ENCODE measurements at regions not wholly inside any gene's neighbourhood (a gene's known extent, or its start where the extent isn't known, plus 50 kb on each side); places are given as distances from the start of the nearest gene placed in this dataset.

GRCh38 chr1:83617883-83618282 lies 381.0 kb downstream of the TTLL7 start:
- Mint-ChIP-seq H3K4me1 (peaks cover 3 to 20% (median 7%) of the 10 kb centered on the region in 7 donors), H3K27me3 (no peaks in the 10 kb centered on the region), H3K27ac (no peak overlapping the region), H3K36me3 (peaks cover 0 to 9% (median 0%) of the 10 kb centered on the region in 5 donors), H3K4me3 (no peak overlapping the region), H3K9me3 (peaks cover 0 to 2% (median 0%) of the 10 kb centered on the region in 11 donors)
- no peak overlapping the region for H3K27ac ChIP-seq (ENCODE audit: low read depth, low read length)
- H3K36me3 ChIP-seq (ENCODE audit: control insufficient read depth in 2 of 3, insufficient read depth in 3 of 3, low read length in 3 of 3) = no peaks in the 10 kb centered on the region
- POLR2A ChIA-PET = no interaction called here
- no peaks in the 10 kb centered on the region for H3K4me1 ChIP-seq (ENCODE audit: control insufficient read depth in 2 of 2, insufficient read depth in 2 of 2, low read length in 2 of 2)
- no peak overlapping the region for H3K4me3 ChIP-seq (ENCODE audit: low read length)
- intact Hi-C loops (cut with micrococcal nuclease) = no loop called here
- no peaks in the 10 kb centered on the region for H3K27me3 ChIP-seq (ENCODE audit: control insufficient read depth in 2 of 2, insufficient read depth in 2 of 2, low read length in 2 of 2)
- no peak for ATAC-seq
- no peaks in the 10 kb centered on the region for H3K9me3 ChIP-seq (ENCODE audit: control insufficient read depth in 2 of 3, low read length in 3 of 3)
- DNase-seq = no peak
- CTCF ChIA-PET = no interaction called here

- Histone ChIP-seq H3K4me3 (ENCODE audit: low read length) (no peak overlapping the region), H3K27me3 (ENCODE audit: control insufficient read depth in 2 of 2, insufficient read depth in 2 of 2, low read length in 2 of 2) (no peaks in the 10 kb centered on the region), H3K36me3 (ENCODE audit: control insufficient read depth in 2 of 3, insufficient read depth in 3 of 3, low read length in 3 of 3) (no peaks in the 10 kb centered on the region), H3K27ac (ENCODE audit: low read depth, low read length) (no peak overlapping the region), H3K4me1 (ENCODE audit: control insufficient read depth in 2 of 2, insufficient read depth in 2 of 2, low read length in 2 of 2) (no peaks in the 10 kb centered on the region), H3K9me3 (ENCODE audit: control insufficient read depth in 2 of 3, low read length in 3 of 3) (no peaks in the 10 kb centered on the region)
- no peak for ATAC-seq
- no peaks in the 10 kb centered on the region for H3K27me3 Mint-ChIP-seq
- intact Hi-C loops (cut with micrococcal nuclease) = no loop called here
- no peak overlapping the region for H3K4me3 Mint-ChIP-seq
- peaks cover 0 to 3% (median 0%) of the 10 kb centered on the region in 11 donors for H3K9me3 Mint-ChIP-seq
- peaks cover 0 to 4% (median 0%) of the 10 kb centered on the region in 5 donors for H3K36me3 Mint-ChIP-seq
- CTCF ChIA-PET = no interaction called here
- peak overlapping the region in 1 of 9 donors; percentile 24 for H3K27ac Mint-ChIP-seq
- no peak for DNase-seq
- peaks cover 0 to 20% (median 7%) of the 10 kb centered on the region in 7 donors for H3K4me1 Mint-ChIP-seq
- POLR2A ChIA-PET = no interaction called here
Observed at GRCh38 chr1:83615370-83615769, 383.6 kb downstream of the TTLL7 start.

- no peak for DNase-seq
- Histone ChIP-seq H3K4me1 (ENCODE audit: control insufficient read depth in 2 of 2, insufficient read depth in 2 of 2, low read length in 2 of 2) (no peaks in the 10 kb centered on the region), H3K27ac (ENCODE audit: low read depth, low read length) (no peak overlapping the region), H3K9me3 (ENCODE audit: control insufficient read depth in 2 of 3, low read length in 3 of 3) (no peaks in the 10 kb centered on the region), H3K36me3 (ENCODE audit: control insufficient read depth in 2 of 3, insufficient read depth in 3 of 3, low read length in 3 of 3) (no peaks in the 10 kb centered on the region), H3K4me3 (ENCODE audit: low read length) (no peak overlapping the region), H3K27me3 (ENCODE audit: control insufficient read depth in 2 of 2, insufficient read depth in 2 of 2, low read length in 2 of 2) (no peaks in the 10 kb centered on the region)
- Mint-ChIP-seq H3K4me1 (peaks cover 0 to 4% (median 3%) of the 10 kb centered on the region in 7 donors), H3K36me3 (peaks cover 0 to 4% (median 0%) of the 10 kb centered on the region in 5 donors), H3K9me3 (peaks cover 0 to 5% (median 0%) of the 10 kb centered on the region in 11 donors), H3K27me3 (no peaks in the 10 kb centered on the region), H3K4me3 (no peak overlapping the region), H3K27ac (no peak overlapping the region)
- no peak for ATAC-seq
- intact Hi-C loops (cut with micrococcal nuclease) = no loop called here
- ChIA-PET CTCF (no interaction called here), POLR2A (no interaction called here)
Observed at GRCh38 chr1:83606416-83606955, 392.4 kb downstream of the TTLL7 start.

GRCh38 chr1:83596331-83596730 lies 402.6 kb downstream of the TTLL7 start:
- H3K27me3 Mint-ChIP-seq = no peaks in the 10 kb centered on the region
- DNase-seq = no peak
- ChIA-PET POLR2A (no interaction called here), CTCF (no interaction called here)
- intact Hi-C loops (cut with micrococcal nuclease) = no loop called here
- peaks cover 2 to 34% (median 31%) of the 10 kb centered on the region in 7 donors for H3K4me1 Mint-ChIP-seq
- no peak for ATAC-seq
- Histone ChIP-seq H3K9me3 (ENCODE audit: control insufficient read depth in 2 of 3, low read length in 3 of 3) (no peaks in the 10 kb centered on the region), H3K4me3 (ENCODE audit: low read length) (no peak overlapping the region), H3K27ac (ENCODE audit: low read depth, low read length) (no peak overlapping the region), H3K36me3 (ENCODE audit: control insufficient read depth in 2 of 3, insufficient read depth in 3 of 3, low read length in 3 of 3) (no peaks in the 10 kb centered on the region), H3K27me3 (ENCODE audit: control insufficient read depth in 2 of 2, insufficient read depth in 2 of 2, low read length in 2 of 2) (no peaks in the 10 kb centered on the region), H3K4me1 (ENCODE audit: control insufficient read depth in 2 of 2, insufficient read depth in 2 of 2, low read length in 2 of 2) (peaks cover 0 to 5% of the 10 kb centered on the region in 2 donors)
- H3K27ac Mint-ChIP-seq = no peak overlapping the region
- H3K4me3 Mint-ChIP-seq = no peak overlapping the region
- peaks cover 0 to 18% (median 14%) of the 10 kb centered on the region in 5 donors for H3K36me3 Mint-ChIP-seq
- peaks cover 0 to 16% (median 10%) of the 10 kb centered on the region in 11 donors for H3K9me3 Mint-ChIP-seq

- DNase-seq = no peak
- H3K4me3 ChIP-seq (ENCODE audit: low read length) = no peak overlapping the region
- no peaks in the 10 kb centered on the region for H3K9me3 ChIP-seq (ENCODE audit: control insufficient read depth in 2 of 3, low read length in 3 of 3)
- peak overlapping the region in 3 of 9 donors; percentile 9 to 57 (median 10) for H3K27ac Mint-ChIP-seq
- H3K27me3 ChIP-seq (ENCODE audit: control insufficient read depth in 2 of 2, insufficient read depth in 2 of 2, low read length in 2 of 2) = no peaks in the 10 kb centered on the region
- POLR2A ChIA-PET = no interaction called here
- intact Hi-C loops (cut with micrococcal nuclease) = no loop called here
- CTCF ChIA-PET = interaction anchor here (0.7 kb wide), 1 partner anchor 171 kb away, joined by 3 read pairs; no protein-coding TSS in a partner anchor
- no peak overlapping the region for H3K4me3 Mint-ChIP-seq
- H3K4me1 Mint-ChIP-seq = peaks cover 2 to 25% (median 21%) of the 10 kb centered on the region in 7 donors
- H3K9me3 Mint-ChIP-seq = peaks cover 0 to 13% (median 4%) of the 10 kb centered on the region in 11 donors
- H3K27ac ChIP-seq (ENCODE audit: low read depth, low read length) = no peak overlapping the region
- H3K4me1 ChIP-seq (ENCODE audit: control insufficient read depth in 2 of 2, insufficient read depth in 2 of 2, low read length in 2 of 2) = peaks cover 0 to 5% of the 10 kb centered on the region in 2 donors
- H3K36me3 ChIP-seq (ENCODE audit: control insufficient read depth in 2 of 3, insufficient read depth in 3 of 3, low read length in 3 of 3) = no peaks in the 10 kb centered on the region
- H3K36me3 Mint-ChIP-seq = peaks cover 0 to 8% (median 6%) of the 10 kb centered on the region in 5 donors
- H3K27me3 Mint-ChIP-seq = no peaks in the 10 kb centered on the region
- no peak for ATAC-seq
Observed at GRCh38 chr1:83593073-83593472, 405.9 kb downstream of the TTLL7 start.

- H3K27me3 ChIP-seq (ENCODE audit: control insufficient read depth in 2 of 2, insufficient read depth in 2 of 2, low read length in 2 of 2) = no peaks in the 10 kb centered on the region
- Mint-ChIP-seq H3K27ac (no peak overlapping the region), H3K27me3 (no peaks in the 10 kb centered on the region), H3K4me3 (no peak overlapping the region), H3K36me3 (peaks cover 1 to 7% (median 5%) of the 10 kb centered on the region in 5 donors), H3K9me3 (peaks cover 0 to 13% (median 3%) of the 10 kb centered on the region in 11 donors), H3K4me1 (peaks cover 1 to 33% (median 28%) of the 10 kb centered on the region in 7 donors)
- H3K4me1 ChIP-seq (ENCODE audit: control insufficient read depth in 2 of 2, insufficient read depth in 2 of 2, low read length in 2 of 2) = peaks cover 0 to 13% of the 10 kb centered on the region in 2 donors
- H3K9me3 ChIP-seq (ENCODE audit: control insufficient read depth in 2 of 3, low read length in 3 of 3) = no peaks in the 10 kb centered on the region
- ChIA-PET POLR2A (no interaction called here), CTCF (interaction anchor here (0.7 kb wide), 1 partner anchor 44 kb away, joined by 3 read pairs; no protein-coding TSS in a partner anchor)
- H3K4me3 ChIP-seq (ENCODE audit: low read length) = no peak overlapping the region
- no peaks in the 10 kb centered on the region for H3K36me3 ChIP-seq (ENCODE audit: control insufficient read depth in 2 of 3, insufficient read depth in 3 of 3, low read length in 3 of 3)
- DNase-seq = no peak
- intact Hi-C loops (cut with micrococcal nuclease) = no loop called here
- H3K27ac ChIP-seq (ENCODE audit: low read depth, low read length) = no peak overlapping the region
- ATAC-seq = no peak
Observed at GRCh38 chr1:83588140-83588539, 410.8 kb downstream of the TTLL7 start.
